Limb (tissue), 2 donors: ENCODE measurements at regions not wholly inside any gene's neighbourhood (a gene's known extent, or its start where the extent isn't known, plus 50 kb on each side); places are given as distances from the start of the nearest gene placed in this dataset.

Experiments
- DNase-seq, 2 donors: peaks; one replicate each; pipeline ENCODE4 v3.0.0-alpha.2; 2016; ENCODE audit errors: extremely low spot score in 2 of 2

- no peak for DNase-seq
These were observed 505.9 kb downstream of the CPS1 start for GRCh38 chr2:211062297-211062612.

GRCh38 chr2:211067029-211067428 lies 510.6 kb downstream of the CPS1 start:
- DNase-seq, result no peak

GRCh38 chr2:211068108-211068780 lies 511.8 kb downstream of the CPS1 start:
- no peak for DNase-seq

DNA sequence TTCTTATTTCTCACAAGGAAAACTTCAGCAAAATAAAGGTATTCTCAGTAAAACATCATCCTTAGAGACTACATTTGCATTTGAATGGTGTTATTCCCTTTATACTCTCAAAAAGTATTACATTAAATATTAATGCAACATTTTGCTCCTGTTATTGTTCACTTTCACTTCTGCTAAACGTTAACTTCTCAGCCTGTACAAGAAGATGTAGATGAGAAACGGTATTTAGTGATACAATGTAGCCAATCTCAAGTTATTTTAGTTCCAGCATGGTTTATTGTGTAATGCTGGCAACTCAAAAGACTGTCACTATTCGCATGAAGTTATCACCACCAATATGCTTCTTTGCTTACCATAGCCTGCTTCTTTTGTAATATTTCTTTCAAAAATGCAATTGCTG lies 514.1 kb downstream of the CPS1 start:
- no peak for DNase-seq

- no peak for DNase-seq
These were observed 520.9 kb downstream of the CPS1 start for GRCh38 chr2:211077216-211077767.

GRCh38 chr2:211084352-211084751 lies 528.0 kb downstream of the CPS1 start:
- DNase-seq, result no peak

DNA sequence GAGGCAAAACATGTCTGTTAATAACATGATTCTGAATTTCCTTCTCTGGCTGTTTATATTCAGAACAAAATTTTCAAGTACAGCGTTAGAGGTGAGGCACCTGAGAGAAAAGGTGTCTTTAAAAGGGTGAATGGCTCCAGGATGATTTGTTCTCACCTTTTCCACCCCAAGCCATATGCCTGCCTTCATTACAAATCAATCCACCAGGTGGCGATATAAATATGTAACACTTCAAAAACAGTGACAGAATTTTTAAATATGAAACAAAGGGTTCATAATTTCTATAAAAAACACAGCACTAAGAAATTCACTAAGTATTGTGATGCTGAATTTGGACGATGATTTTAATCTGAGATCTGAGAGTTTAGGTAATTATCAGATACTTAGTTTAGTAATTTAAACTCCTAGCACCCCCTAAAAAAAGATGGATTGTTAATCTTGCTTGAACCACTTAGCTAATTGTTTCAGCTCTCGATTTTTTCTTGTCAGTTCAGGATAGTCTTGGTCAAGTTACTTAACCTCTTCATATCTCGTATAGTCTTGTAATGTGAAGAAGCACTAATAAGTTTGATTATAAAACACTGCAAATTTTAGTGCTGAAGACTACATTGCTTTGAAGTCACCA lies 528.8 kb downstream of the CPS1 start:
- DNase-seq, result peak in 1 of 2 donors; percentile 41

DNA sequence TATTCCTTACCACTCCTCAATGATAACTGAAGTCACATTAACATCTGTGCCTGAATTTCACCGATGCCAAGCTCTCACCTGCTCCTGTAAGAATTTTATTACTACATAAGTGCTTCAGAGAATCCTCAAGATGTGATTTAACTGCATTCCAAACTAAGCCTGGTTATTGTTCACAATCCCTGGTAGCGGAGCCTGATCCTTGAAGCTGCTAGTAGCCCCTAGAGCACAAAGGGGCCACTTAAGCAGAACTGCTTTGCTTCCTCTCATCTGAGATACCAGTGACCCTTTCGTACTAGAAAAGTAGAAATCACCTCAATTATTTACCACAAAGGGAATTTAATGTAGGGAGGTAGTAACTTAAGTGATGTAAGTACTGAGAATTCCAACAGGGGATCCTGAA lies 529.6 kb downstream of the CPS1 start:
- no peak for DNase-seq

DNA sequence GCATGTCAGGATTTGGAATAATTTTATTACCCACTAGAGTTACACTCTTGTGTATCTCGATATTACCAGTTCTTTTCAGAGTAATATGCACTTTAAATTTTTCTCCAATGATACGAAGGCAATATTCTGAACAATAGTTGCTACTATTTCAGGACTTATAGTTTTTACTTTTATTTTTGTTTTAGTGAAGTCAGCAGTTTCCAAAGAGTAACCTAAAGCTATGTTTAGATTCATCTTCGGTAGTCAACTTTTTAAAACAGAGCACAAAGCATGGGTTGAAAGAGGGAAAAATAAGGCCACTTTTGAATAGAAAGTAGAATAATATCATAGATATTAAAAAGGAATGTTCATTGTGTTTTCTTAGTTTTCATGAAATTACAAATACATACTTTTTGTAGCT lies 532.7 kb downstream of the CPS1 start:
- no peak for DNase-seq

- no peak for DNase-seq
These were observed 537.4 kb downstream of the CPS1 start for GRCh38 chr2:211093743-211094303.

- no peak for DNase-seq
These were observed 547.6 kb downstream of the CPS1 start for GRCh38 chr2:211103989-211104388.

DNA sequence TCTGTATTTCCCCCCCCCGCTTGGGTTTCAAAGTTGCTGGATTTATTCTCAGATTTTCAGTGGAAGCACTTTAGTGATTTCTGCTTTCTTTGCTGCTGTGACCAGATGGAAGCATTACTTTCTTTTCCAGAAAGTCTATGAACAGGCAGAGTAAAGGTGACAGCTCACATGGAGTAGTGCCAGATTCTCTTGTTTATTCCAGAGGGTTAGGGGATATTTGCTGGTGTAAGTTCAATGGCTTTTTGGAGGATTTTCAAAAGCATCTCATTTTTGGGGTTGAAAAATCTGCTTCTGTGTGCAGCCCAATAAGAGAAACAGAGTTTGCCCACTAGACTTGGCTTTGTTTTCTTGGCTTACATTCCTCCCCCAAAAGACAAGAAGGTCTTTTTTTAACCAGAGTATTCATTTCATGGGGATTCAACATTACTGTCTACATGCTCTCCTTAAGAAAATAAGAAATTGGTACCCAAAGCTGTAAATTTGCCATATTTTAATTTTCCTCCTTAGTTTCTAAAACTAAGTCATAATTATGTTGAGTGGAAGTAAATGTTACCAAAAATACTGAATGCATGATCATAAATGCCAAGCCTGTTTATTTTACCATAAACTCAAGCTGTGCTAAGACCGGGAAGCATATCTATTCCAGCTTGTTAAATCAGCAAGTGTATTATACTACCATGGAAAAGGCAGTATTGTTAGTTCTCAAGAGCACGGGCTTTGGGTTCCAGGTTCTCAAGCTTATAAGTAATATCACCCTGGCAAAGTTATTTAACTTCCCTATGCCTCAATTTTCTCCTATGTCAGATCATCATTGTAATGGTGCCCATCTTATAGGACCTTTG lies 557.2 kb downstream of the CPS1 start:
- no peak for DNase-seq

DNA sequence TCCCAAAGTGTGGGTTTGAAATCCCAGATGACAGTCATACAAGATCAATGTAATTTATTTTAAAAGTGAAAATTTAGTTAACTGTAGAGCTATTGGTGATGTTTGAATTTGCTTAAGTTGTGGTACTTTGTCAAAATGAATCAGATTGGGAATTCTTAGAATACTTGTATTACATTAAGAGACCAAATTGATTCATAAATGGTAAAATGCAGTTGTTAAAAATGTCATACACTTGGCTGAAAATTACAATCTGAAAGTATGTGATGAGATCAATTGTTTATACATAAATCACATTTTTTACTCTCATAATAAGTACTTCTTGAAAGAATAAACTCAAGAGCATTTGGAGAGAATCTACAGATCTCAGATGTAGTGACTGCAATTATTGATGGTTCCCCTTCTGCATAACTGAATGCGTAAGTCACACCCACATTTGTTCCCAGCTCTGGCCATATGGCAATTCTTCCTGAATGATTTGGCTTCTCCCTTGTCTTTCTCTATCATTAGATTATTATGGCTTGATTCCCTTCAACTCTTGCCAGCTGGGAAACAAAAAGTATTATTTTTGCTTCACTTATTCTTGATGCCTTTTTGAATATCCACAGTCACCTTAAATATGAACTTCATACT lies 558.5 kb downstream of the CPS1 start:
- peak in 1 of 2 donors; percentile 9 for DNase-seq

- no peak for DNase-seq
These were observed 560.6 kb downstream of the CPS1 start for GRCh38 chr2:211117026-211117425.

DNA sequence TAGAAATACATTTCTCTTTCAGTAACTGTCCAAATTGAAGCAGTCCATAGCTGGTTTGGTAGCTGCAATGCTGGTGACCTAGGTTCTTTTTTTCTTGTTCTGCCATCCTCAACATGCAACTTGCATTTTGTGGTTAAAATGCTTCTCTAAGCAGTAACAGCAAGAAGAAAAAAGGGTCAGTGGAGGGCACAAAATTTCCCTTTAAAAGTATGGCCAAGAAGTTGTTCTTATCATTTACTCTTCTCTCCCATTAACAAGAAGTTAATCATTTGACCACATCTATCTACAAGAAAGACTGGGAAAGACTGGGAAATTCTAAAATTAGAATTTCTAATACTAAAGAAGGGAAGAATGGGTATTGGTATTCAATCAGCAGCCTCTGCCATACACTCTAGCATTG lies 569.9 kb downstream of the CPS1 start:
- no peak for DNase-seq

- no peak for DNase-seq
These were observed 571.1 kb downstream of the CPS1 start for GRCh38 chr2:211127501-211127900.

GRCh38 chr2:211128287-211128686 lies 571.9 kb downstream of the CPS1 start:
- no peak for DNase-seq

DNA sequence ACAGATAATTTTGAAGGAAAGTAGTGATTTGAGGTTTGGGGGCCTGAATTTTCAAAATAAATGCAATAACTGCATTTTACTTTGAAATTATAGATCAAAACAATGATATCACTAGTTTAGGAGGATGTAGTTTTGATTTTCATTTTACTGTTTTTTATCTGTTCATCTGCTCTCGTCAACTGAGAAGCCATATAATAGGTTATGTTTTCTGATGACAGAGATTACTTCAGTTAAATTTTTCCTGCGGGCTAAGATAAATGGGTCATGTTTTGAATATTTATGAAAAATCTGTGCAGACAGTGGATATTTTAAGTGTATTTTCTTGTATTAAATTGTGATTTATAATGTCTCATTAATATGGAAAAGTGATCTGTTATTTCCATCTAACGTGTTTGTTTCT lies 573.4 kb downstream of the CPS1 start:
- no peak for DNase-seq

DNA sequence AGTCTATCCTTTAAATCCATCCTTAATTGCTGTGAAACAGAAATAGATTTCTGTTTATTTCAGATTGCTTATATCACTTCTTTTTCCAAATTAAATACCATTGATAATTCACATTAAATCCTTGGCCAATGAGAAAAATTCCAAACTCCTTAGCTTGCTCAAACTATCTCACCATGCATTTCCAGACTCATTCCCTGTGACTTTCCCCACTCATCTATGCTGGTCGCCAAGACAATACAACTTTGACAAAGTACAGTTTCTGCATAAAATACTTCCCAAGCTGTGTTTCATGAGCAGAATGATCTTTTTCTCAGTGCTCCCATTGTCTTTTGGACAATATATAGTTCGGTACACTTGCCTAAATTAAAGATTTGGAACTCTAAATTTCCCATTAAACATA lies 575.6 kb downstream of the CPS1 start:
- DNase-seq, result no peak

DNA sequence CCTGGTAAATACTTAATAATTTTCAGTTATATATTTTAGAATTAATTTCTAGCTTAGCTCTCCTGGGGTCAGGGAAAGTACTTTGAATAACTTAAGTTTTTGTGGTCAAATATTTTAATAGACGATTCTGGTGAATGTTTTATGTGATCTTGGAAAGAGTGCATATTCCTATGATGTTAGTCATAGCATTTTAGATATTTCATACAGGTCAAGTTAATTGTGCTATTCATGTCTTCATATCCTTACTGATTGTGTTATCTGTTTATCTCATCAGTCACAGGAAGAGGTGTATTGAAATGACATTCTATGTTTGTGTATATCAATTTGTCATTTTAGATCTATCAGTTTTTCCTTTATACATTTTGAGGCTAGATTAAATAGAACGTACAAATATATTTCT lies 576.2 kb downstream of the CPS1 start:
- no peak for DNase-seq

DNA sequence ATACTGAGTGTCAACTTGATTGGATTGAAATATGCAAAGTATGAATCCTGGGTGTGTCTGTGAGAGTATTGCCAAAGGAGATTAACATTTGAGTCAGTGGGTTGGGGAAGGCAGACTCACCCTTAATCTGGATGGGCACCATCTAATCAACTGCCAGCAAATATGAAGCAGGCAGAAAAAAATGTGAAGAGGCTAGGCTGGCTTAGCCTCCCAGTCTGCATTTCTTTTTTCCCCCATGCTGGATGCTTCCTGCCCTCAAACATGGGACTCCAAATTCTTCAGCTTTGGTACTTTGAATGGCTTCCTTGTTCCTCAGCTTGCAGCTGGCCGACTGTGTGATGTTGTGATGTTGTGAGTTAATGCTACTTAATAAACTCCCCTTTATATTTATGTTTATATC lies 577.4 kb downstream of the CPS1 start:
- no peak for DNase-seq

DNA sequence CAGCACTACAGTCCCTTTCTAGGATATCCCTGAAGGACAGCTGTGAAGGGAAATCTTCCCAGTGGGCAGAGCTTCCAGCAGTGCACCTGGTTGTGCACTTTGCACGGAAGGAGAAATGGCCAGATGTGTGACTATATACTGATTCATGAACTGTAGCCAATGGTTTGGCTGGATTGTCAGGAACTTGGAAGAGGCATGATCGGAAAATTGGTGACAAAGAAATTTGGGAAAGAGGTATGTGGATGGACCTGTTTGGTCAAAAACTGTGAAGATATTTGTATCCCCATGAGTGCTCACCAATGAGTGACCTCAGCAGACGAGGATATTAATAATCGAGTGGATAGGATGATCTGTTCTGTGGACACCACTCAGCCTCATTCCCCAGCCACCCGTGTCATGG lies 582.2 kb downstream of the CPS1 start:
- DNase-seq, result no peak
